GM12891 (cell line): ENCODE measurements at regions not wholly inside any gene's neighbourhood (a gene's known extent, or its start where the extent isn't known, plus 50 kb on each side); places are given as distances from the start of the nearest gene placed in this dataset.

Source experiments
- POLR2A ChIP-seq: IDR thresholded peaks from 2 replicates; pipeline ENCODE4 v1.6.1; 2011; ENCODE audit warnings: low read depth, low read length, control low read depth
- POLR2AphosphoS5 ChIP-seq: IDR thresholded peaks from 2 replicates; pipeline ENCODE4 v1.6.1; 2011; ENCODE audit warnings: low read depth, low read length, control low read depth
- POU2F2 ChIP-seq: IDR thresholded peaks from 2 replicates; pipeline ENCODE4 v1.6.1; 2011; ENCODE audit warnings: low read depth, mild to moderate bottlenecking, control low read depth, low read length, moderate library complexity
- SPI1 ChIP-seq: IDR thresholded peaks from 2 replicates; pipeline ENCODE4 v1.6.1; 2011; ENCODE audit warnings: low read depth, low read length, control low read depth
- TAF1 ChIP-seq: IDR thresholded peaks from 2 replicates; pipeline ENCODE4 v1.6.1; 2011; ENCODE audit warnings: low read depth, low read length, control low read depth

GRCh38 chr2:104930732-104931131 is 76.8 kb downstream of the POU3F3 start:
- no peak for TF ChIP-seq POLR2AphosphoS5
- TF ChIP-seq POLR2A: no peak
- TF ChIP-seq TAF1: no peak
- no peak for TF ChIP-seq SPI1
- no peak for TF ChIP-seq POU2F2
